Endodermal cell (in vitro differentiated cells): ENCODE measurements at regions not wholly inside any gene's neighbourhood (a gene's known extent, or its start where the extent isn't known, plus 50 kb on each side); places are given as distances from the start of the nearest gene placed in this dataset.

Experiments used
- DNase-seq: peaks from one replicate; pipeline ENCODE4 v3.0.0-alpha.2; 2017
- H3K27ac ChIP-seq: 2 replicates; pipeline ENCODE4 v1.5.1; 2013; ENCODE audit warnings: mild to moderate bottlenecking, low read depth, low read length, moderate library complexity
- H3K27me3 ChIP-seq: 2 replicates; pipeline ENCODE4 v1.6.1; 2013; ENCODE audit warnings: mild to moderate bottlenecking, low read length, moderate library complexity; ENCODE audit not compliant: insufficient read depth, control insufficient read depth, poor library complexity, severe bottlenecking
- H3K36me3 ChIP-seq: 2 replicates; pipeline ENCODE4 v1.7.0; 2013; ENCODE audit warnings: mild to moderate bottlenecking, low read length, moderate library complexity; ENCODE audit not compliant: control insufficient read depth, insufficient read depth
- H3K4me1 ChIP-seq: one replicate; pipeline ENCODE4 v1.7.0; 2013; ENCODE audit warnings: low read length; ENCODE audit not compliant: control insufficient read depth, insufficient read depth
- H3K4me3 ChIP-seq: 2 replicates; pipeline ENCODE4 v1.5.1; 2013; ENCODE audit warnings: mild to moderate bottlenecking, low read length, moderate library complexity
- H3K9ac ChIP-seq: 2 replicates; pipeline ENCODE4 v1.6.1; 2013; ENCODE audit warnings: mild to moderate bottlenecking, low read length, moderate library complexity; ENCODE audit not compliant: poor library complexity, severe bottlenecking; ENCODE audit errors: extremely low read depth
- H3K9me3 ChIP-seq: 2 replicates; pipeline ENCODE4 v1.6.1; 2013; ENCODE audit warnings: mild to moderate bottlenecking, low read length, moderate library complexity; ENCODE audit not compliant: control insufficient read depth
- H3K27ac Mint-ChIP-seq: 2 replicates; pipeline ENCODE4 v1.8.0; 2020; ENCODE audit warnings: mixed read lengths
- H3K27me3 Mint-ChIP-seq: 2 replicates; pipeline ENCODE4 v1.8.0; 2021; ENCODE audit warnings: mild to moderate bottlenecking, mixed read lengths; ENCODE audit not compliant: insufficient read depth
- H3K36me3 Mint-ChIP-seq: 2 replicates; pipeline ENCODE4 v1.8.0; 2020; ENCODE audit warnings: low read depth, mixed read lengths
- H3K4me1 Mint-ChIP-seq: 2 replicates; pipeline ENCODE4 v1.8.0; 2020; ENCODE audit warnings: mixed read lengths
- H3K4me3 Mint-ChIP-seq: 2 replicates; pipeline ENCODE4 v1.8.0; 2020; ENCODE audit warnings: mild to moderate bottlenecking, moderate library complexity, mixed read lengths
- H3K9me3 Mint-ChIP-seq: 2 replicates; pipeline ENCODE4 v1.8.0; 2020; ENCODE audit warnings: mild to moderate bottlenecking, mixed read lengths
- CTCF ChIP-seq: fragments of 200-600 bp; sonication (generic); conservative IDR thresholded peaks from 2 replicates; pipeline ENCODE4 v1.5.0; 2021; ENCODE audit warnings: antibody characterized with exemption, mild to moderate bottlenecking
- WGBS, 2 experiments: methylation state at CpG; one replicate each; pipeline versions ENCODE4 v1.1.5 to v1.1.7; 2013; ENCODE audit warnings: missing lambda C conversion rate in 2 of 2, mixed read lengths in 1 of 2; ENCODE audit not compliant: insufficient coverage in 1 of 2, insufficient read length in 1 of 2; 5-methylcytosine and 5-hydroxymethylcytosine counted together

- no peak overlapping the region for H3K27ac ChIP-seq
- 94 to 100% methylated on average over 5 to 7 of the region's 7 CpGs for WGBS, 2 experiments
- peaks cover 7% of the 10 kb centered on the region for H3K9me3 Mint-ChIP-seq
- TF ChIP-seq CTCF, result no peak
- H3K27me3 ChIP-seq, result no peaks in the 10 kb centered on the region
- no peak overlapping the region for H3K27ac Mint-ChIP-seq
- peaks cover 24% of the 10 kb centered on the region for H3K4me1 Mint-ChIP-seq
- DNase-seq, result no peak
- H3K36me3 Mint-ChIP-seq, result peaks cover 3% of the 10 kb centered on the region
- H3K36me3 ChIP-seq, result no peaks in the 10 kb centered on the region
- peaks cover 11% of the 10 kb centered on the region for H3K27me3 Mint-ChIP-seq
- no peak overlapping the region for H3K4me3 Mint-ChIP-seq
- H3K4me1 ChIP-seq, result no peaks in the 10 kb centered on the region
- H3K9me3 ChIP-seq, result peaks cover 8% of the 10 kb centered on the region
- no peak overlapping the region for H3K4me3 ChIP-seq
- no peak overlapping the region for H3K9ac ChIP-seq
Measured at GRCh38 chr12:25694072-25694471, 141.0 kb upstream of the LMNTD1 start.

GRCh38 chr12:25695574-25695973, 142.5 kb upstream of the LMNTD1 start:
- no peak for TF ChIP-seq CTCF
- Histone ChIP-seq H3K36me3 (no peaks in the 10 kb centered on the region), H3K4me1 (no peaks in the 10 kb centered on the region), H3K27me3 (no peaks in the 10 kb centered on the region), H3K4me3 (no peak overlapping the region), H3K9me3 (peaks cover 8% of the 10 kb centered on the region), H3K27ac (no peak overlapping the region), H3K9ac (no peak overlapping the region)
- Mint-ChIP-seq H3K27me3 (no peaks in the 10 kb centered on the region), H3K27ac (no peak overlapping the region), H3K4me3 (no peak overlapping the region), H3K4me1 (peaks cover 17% of the 10 kb centered on the region), H3K36me3 (peaks cover 3% of the 10 kb centered on the region), H3K9me3 (peaks cover 7% of the 10 kb centered on the region)
- no peak for DNase-seq
- WGBS, 2 experiments, result 84 to 93% methylated on average over 2 to 4 of the region's 4 CpGs

- H3K9me3 Mint-ChIP-seq, result peaks cover 22% of the 10 kb centered on the region
- H3K4me1 Mint-ChIP-seq, result no peaks in the 10 kb centered on the region
- H3K27me3 Mint-ChIP-seq, result peaks cover 2% of the 10 kb centered on the region
Measured at GRCh38 chr12:25698772-25699171, 145.7 kb upstream of the LMNTD1 start.

More at GRCh38 chr12:25698772-25699171, 145.7 kb upstream of the LMNTD1 start:
- H3K9me3 ChIP-seq, result peaks cover 18% of the 10 kb centered on the region
- no peak overlapping the region for H3K27ac ChIP-seq
- WGBS, 2 experiments, result 100% methylated on average over 1 of the region's 2 CpGs; no CpG with 5 or more reads in 1 of the 2 experiments
- H3K9ac ChIP-seq, result no peak overlapping the region
- no peak for TF ChIP-seq CTCF
- no peaks in the 10 kb centered on the region for H3K36me3 ChIP-seq
- H3K4me3 ChIP-seq, result no peak overlapping the region
- no peaks in the 10 kb centered on the region for H3K27me3 ChIP-seq
- no peaks in the 10 kb centered on the region for H3K4me1 ChIP-seq
- H3K36me3 Mint-ChIP-seq, result peaks cover 10% of the 10 kb centered on the region
- H3K4me3 Mint-ChIP-seq, result no peak overlapping the region
- no peak for DNase-seq
- H3K27ac Mint-ChIP-seq, result no peak overlapping the region
